ENCODE measurements at regions not wholly inside any gene's neighbourhood (a gene's known extent, or its start where the extent isn't known, plus 50 kb on each side); places are given as distances from the start of the nearest gene placed in this dataset.

GRCh38 chr5:58360794-58361193 is 99.1 kb downstream of the PLK2 start:
- TF ChIP-seq CTCF (IDR thresholded peaks at IDR 0.05; ENCODE audit: borderline replicate concordance, extremely low read depth, low read length, poor library complexity, severe bottlenecking) (no peak), EZH2 (IDR thresholded peaks at IDR 0.05; ENCODE audit: borderline replicate concordance, low read depth, low read length, severe bottlenecking) (no peak)
